GM12878 (cell line): ENCODE measurements at regions not wholly inside any gene's neighbourhood (a gene's known extent, or its start where the extent isn't known, plus 50 kb on each side); places are given as distances from the start of the nearest gene placed in this dataset.

ENCODE experiments used
- ATAC-seq: fragments of 200-7000 bp; cut with Tn5 transposase; 3 replicates; pipeline ENCODE4 v1.9.1; 2020; ENCODE audit warnings: mild to moderate bottlenecking, moderate library complexity
- BruUV-seq: library from RNA; stranded (reverse); fragments of 400-500 nt; replicated peaks from 2 replicates; lab custom pipeline; 2021; lab: Mats Ljungman, UMichigan
- CTCF ChIA-PET: fragments of 300-600 bp; sonication (Branson Sonifier 250); formaldehyde crosslinking; extraction: SDS; loops from one replicate; lab custom pipeline; 2021; ENCODE audit warnings: inconsistent platforms; lab: Yijun Ruan, JAX
- POLR2A ChIA-PET: fragments of 350-600 bp; formaldehyde crosslinking; extraction: SDS; loops from one replicate; lab custom pipeline; 2021; ENCODE audit warnings: inconsistent platforms; lab: Charles Lee
- RAD21 ChIA-PET: fragments of 300-600 bp; sonication (Branson Sonifier 250); formaldehyde crosslinking; loops from one replicate; lab custom pipeline; 2023; ENCODE audit warnings: antibody characterized with exemption; ENCODE audit not compliant: unreplicated experiment; lab: Charles Lee
- SMC1A ChIA-PET: fragments of 300-600 bp; sonication (Branson Sonifier 250); formaldehyde crosslinking; loops from one replicate; lab custom pipeline; 2023; ENCODE audit not compliant: unreplicated experiment, uncharacterized antibody; lab: Charles Lee
- DNase-seq: peaks from one replicate; pipeline ENCODE4 v3.0.0-alpha.2; 2011; ENCODE audit warnings: low read depth, low spot score
- FAIRE-seq: peaks from 3 replicates; lab custom pipeline; 2011; peaks lifted over from hg19 to GRCh38; lab: Jason Lieb, UNC
- H2AFZ ChIP-seq: 2 replicates; pipeline ENCODE4 v1.6.0; 2011; ENCODE audit warnings: low read depth, low read length, control low read depth; ENCODE audit not compliant: control insufficient read depth
- H3K27ac ChIP-seq: 2 replicates; pipeline ENCODE4 v1.5.1; 2011; ENCODE audit warnings: control low read depth; ENCODE audit not compliant: control insufficient read depth, insufficient read depth
- H3K27me3 ChIP-seq, 2 experiments: replicated peaks in 1 of 2; 2 replicates each; pipeline versions ENCODE4 v1.6.0 to v1.6.1; 2011; ENCODE audit warnings: low read length in 1 of 2; ENCODE audit not compliant: control insufficient read depth in 2 of 2, insufficient read depth in 2 of 2
- H3K36me3 ChIP-seq, 2 experiments: 2 replicates each; pipeline ENCODE4 v1.5.1; 2011; ENCODE audit warnings: low read length in 1 of 2; ENCODE audit not compliant: control insufficient read depth in 2 of 2, insufficient read depth in 2 of 2
- H3K4me1 ChIP-seq: 2 replicates; pipeline ENCODE4 v1.6.1; 2011; ENCODE audit warnings: mild to moderate bottlenecking, low read length, moderate library complexity, mixed read lengths; ENCODE audit not compliant: control insufficient read depth, insufficient read depth
- H3K4me2 ChIP-seq: 2 replicates; pipeline ENCODE4 v1.6.0; 2011; ENCODE audit warnings: control low read depth; ENCODE audit not compliant: control insufficient read depth, insufficient read depth
- H3K4me3 ChIP-seq: fragments of 200-600 bp; sonication (generic); 2 replicates; pipeline ENCODE4 v1.5.1; 2016
- H3K79me2 ChIP-seq: 2 replicates; pipeline ENCODE4 v1.6.0; 2011; ENCODE audit warnings: low read length; ENCODE audit not compliant: control insufficient read depth, insufficient read depth
- H3K9ac ChIP-seq: 2 replicates; pipeline ENCODE4 v1.8.0; 2011; ENCODE audit warnings: low read length, control low read depth, mixed read lengths; ENCODE audit not compliant: control insufficient read depth, insufficient read depth
- H3K9me3 ChIP-seq: replicated peaks from 3 replicates; pipeline ENCODE4 v1.5.1; 2011; ENCODE audit warnings: mild to moderate bottlenecking, low read length; ENCODE audit not compliant: control insufficient read depth, insufficient read depth
- H4K20me1 ChIP-seq: 2 replicates; pipeline ENCODE4 v1.6.0; 2011; ENCODE audit not compliant: control insufficient read depth, insufficient read depth
- E4F1 ChIP-seq: fragments of 450-650 bp; IDR thresholded peaks from 2 replicates; pipeline ENCODE4 v1.6.1; 2018; ENCODE audit warnings: borderline replicate concordance, mild to moderate bottlenecking; ENCODE audit not compliant: partially characterized antibody
- JUND ChIP-seq: IDR thresholded peaks from 2 replicates; pipeline ENCODE4 v1.6.1; 2012; ENCODE audit warnings: low read depth, mild to moderate bottlenecking, low read length, improper control_type of control experiment, moderate library complexity
- MEF2B ChIP-seq: fragments of 450-650 bp; IDR thresholded peaks from 2 replicates; pipeline ENCODE4 v1.6.1; 2018; ENCODE audit warnings: mild to moderate bottlenecking, moderate library complexity; ENCODE audit not compliant: partially characterized antibody, poor library complexity, severe bottlenecking
- MTA2 ChIP-seq: fragments of 450-650 bp; IDR thresholded peaks from 2 replicates; pipeline ENCODE4 v1.6.1; 2016; ENCODE audit warnings: low read depth, mild to moderate bottlenecking, moderate library complexity
- RAD21 ChIP-seq: IDR thresholded peaks from 2 replicates; pipeline ENCODE4 v1.6.1; 2011; ENCODE audit warnings: mild to moderate bottlenecking, low read depth, low read length, moderate library complexity; ENCODE audit not compliant: insufficient read depth
- WGBS: methylation state at CpG from one replicate; pipeline ENCODE4 v1.1.6; 2016; ENCODE audit warnings: low lambda C conversion rate; ENCODE audit not compliant: insufficient replicate concordance, insufficient coverage; ENCODE audit errors: missing lambda C conversion rate; 5-methylcytosine and 5-hydroxymethylcytosine counted together
- in situ Hi-C: fragments of 300-500 bp; cut with MboI; formaldehyde crosslinking; loops from 9 replicates; pipeline ENCODE4 v1.14.3; 2018; ENCODE audit warnings: mixed read lengths
- intact Hi-C: fragments of 100-400 bp; cut with micrococcal nuclease; formaldehyde crosslinking; loops from one replicate; pipeline ENCODE4 v1.14.2; 2022; ENCODE audit not compliant: unreplicated experiment
- TF ChIP-seq, protein P1 (sequence below): fragments of 450-650 bp; IDR thresholded peaks from 2 replicates; pipeline ENCODE4 v1.6.1; 2017; ENCODE audit warnings: low read depth, mild to moderate bottlenecking, moderate library complexity
- TF ChIP-seq, protein P2 (sequence below): IDR thresholded peaks from 2 replicates; pipeline ENCODE4 v1.6.1; 2012; ENCODE audit warnings: improper control_type of control experiment, low read depth, low read length; ENCODE audit not compliant: insufficient replicate concordance

DNA sequence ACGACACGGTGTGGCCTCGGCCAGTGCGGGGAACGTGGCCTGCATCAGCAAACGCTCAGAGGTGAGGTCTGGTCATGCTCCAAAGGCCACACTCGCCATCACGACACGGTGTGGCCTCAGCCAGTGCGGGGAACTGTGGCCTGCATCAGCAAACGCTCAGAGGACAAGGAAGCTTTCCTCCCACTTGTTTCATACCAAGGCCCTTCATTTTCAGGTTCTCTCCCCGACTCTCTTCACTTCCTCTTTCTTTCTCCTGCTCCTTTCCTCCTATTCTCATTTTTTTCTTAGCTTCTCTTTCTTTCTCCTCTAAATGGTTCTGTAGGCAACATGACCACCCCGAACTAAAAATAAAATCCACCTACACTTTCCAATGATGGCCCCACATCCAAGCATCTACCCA lies 384.4 kb upstream of the SHH start (continued):
- TF ChIP-seq, protein P1, sequence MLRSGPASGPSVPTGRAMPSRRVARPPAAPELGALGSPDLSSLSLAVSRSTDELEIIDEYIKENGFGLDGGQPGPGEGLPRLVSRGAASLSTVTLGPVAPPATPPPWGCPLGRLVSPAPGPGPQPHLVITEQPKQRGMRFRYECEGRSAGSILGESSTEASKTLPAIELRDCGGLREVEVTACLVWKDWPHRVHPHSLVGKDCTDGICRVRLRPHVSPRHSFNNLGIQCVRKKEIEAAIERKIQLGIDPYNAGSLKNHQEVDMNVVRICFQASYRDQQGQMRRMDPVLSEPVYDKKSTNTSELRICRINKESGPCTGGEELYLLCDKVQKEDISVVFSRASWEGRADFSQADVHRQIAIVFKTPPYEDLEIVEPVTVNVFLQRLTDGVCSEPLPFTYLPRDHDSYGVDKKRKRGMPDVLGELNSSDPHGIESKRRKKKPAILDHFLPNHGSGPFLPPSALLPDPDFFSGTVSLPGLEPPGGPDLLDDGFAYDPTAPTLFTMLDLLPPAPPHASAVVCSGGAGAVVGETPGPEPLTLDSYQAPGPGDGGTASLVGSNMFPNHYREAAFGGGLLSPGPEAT = no peak
- TF ChIP-seq MTA2 = no peak
- TF ChIP-seq, all 136 proteins: peak for 2

DNA sequence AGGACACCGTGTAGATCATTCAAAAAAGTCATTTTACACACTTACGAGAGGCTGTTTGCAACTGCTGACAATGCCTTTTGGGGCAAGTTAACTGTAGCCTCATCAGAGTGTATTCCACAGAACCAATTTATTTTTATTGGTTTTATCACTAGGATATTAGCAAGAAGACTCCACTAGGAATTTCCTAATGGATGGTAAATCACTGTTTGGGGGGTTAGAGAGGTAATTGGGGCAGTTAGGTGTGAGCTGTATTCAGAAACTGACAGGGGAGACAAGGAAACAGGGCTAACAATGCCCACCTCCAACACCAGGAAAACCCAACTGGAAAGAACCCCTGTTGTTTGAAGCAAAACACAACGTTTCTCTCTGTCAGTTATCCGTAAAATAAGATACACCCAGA lies 383.0 kb upstream of the SHH start:
- H4K20me1 ChIP-seq = no peaks in the 10 kb centered on the region
- intact Hi-C loops (no loop called here), in situ Hi-C loops (no loop called here)
- FAIRE-seq (no peak), DNase-seq (no peak)
- no TSS peak for BruUV-seq
- no peak overlapping the region for H3K9ac ChIP-seq
- H2AFZ ChIP-seq = no peak overlapping the region
- H3K36me3 ChIP-seq = no peaks in the 10 kb centered on the region
- 17% methylated on average over 4 of the region's 4 CpGs for WGBS
- peaks cover 4% of the 10 kb centered on the region; the same call in 1 of the 2 replicates for H3K4me1 ChIP-seq
- H3K27ac ChIP-seq = no peak overlapping the region
- POLR2A ChIA-PET = no interaction called here
- H3K79me2 ChIP-seq = no peaks in the 10 kb centered on the region
- CTCF ChIA-PET = no interaction called here
- RAD21 ChIA-PET = no interaction called here
- SMC1A ChIA-PET = no interaction called here
- no peaks in the 10 kb centered on the region for H3K9me3 ChIP-seq
- no peak for TF ChIP-seq MEF2B
- TF ChIP-seq, protein P2, sequence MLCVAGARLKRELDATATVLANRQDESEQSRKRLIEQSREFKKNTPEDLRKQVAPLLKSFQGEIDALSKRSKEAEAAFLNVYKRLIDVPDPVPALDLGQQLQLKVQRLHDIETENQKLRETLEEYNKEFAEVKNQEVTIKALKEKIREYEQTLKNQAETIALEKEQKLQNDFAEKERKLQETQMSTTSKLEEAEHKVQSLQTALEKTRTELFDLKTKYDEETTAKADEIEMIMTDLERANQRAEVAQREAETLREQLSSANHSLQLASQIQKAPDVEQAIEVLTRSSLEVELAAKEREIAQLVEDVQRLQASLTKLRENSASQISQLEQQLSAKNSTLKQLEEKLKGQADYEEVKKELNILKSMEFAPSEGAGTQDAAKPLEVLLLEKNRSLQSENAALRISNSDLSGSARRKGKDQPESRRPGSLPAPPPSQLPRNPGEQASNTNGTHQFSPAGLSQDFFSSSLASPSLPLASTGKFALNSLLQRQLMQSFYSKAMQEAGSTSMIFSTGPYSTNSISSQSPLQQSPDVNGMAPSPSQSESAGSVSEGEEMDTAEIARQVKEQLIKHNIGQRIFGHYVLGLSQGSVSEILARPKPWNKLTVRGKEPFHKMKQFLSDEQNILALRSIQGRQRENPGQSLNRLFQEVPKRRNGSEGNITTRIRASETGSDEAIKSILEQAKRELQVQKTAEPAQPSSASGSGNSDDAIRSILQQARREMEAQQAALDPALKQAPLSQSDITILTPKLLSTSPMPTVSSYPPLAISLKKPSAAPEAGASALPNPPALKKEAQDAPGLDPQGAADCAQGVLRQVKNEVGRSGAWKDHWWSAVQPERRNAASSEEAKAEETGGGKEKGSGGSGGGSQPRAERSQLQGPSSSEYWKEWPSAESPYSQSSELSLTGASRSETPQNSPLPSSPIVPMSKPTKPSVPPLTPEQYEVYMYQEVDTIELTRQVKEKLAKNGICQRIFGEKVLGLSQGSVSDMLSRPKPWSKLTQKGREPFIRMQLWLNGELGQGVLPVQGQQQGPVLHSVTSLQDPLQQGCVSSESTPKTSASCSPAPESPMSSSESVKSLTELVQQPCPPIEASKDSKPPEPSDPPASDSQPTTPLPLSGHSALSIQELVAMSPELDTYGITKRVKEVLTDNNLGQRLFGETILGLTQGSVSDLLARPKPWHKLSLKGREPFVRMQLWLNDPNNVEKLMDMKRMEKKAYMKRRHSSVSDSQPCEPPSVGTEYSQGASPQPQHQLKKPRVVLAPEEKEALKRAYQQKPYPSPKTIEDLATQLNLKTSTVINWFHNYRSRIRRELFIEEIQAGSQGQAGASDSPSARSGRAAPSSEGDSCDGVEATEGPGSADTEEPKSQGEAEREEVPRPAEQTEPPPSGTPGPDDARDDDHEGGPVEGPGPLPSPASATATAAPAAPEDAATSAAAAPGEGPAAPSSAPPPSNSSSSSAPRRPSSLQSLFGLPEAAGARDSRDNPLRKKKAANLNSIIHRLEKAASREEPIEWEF = no peak
- TF ChIP-seq RAD21 = no peak
- TF ChIP-seq JUND = no peak
- no peak for TF ChIP-seq E4F1
- TF ChIP-seq, all 136 proteins: peak for 0
- H3K4me2 ChIP-seq = no peak overlapping the region
- no peak overlapping the region for H3K4me3 ChIP-seq
- H3K27me3 ChIP-seq = no peaks in the 10 kb centered on the region; a peak in 1 of 4 replicates
- no peak for ATAC-seq
